Endothelial cell (in vitro differentiated cells): ENCODE measurements at regions not wholly inside any gene's neighbourhood (a gene's known extent, or its start where the extent isn't known, plus 50 kb on each side); places are given as distances from the start of the nearest gene placed in this dataset.

Experiments
- DNase-seq: peaks from one replicate; pipeline ENCODE4 v3.0.0; 2021; ENCODE audit warnings: low spot score
- H3K27ac Mint-ChIP-seq: one replicate; pipeline ENCODE4 v1.8.0; 2021; ENCODE audit warnings: mixed read lengths, inconsistent platforms; ENCODE audit not compliant: unreplicated experiment
- H3K27me3 Mint-ChIP-seq: one replicate; pipeline ENCODE4 v1.8.0; 2021; ENCODE audit warnings: mild to moderate bottlenecking, moderate library complexity, mixed read lengths, inconsistent platforms; ENCODE audit not compliant: unreplicated experiment
- H3K36me3 Mint-ChIP-seq: one replicate; pipeline ENCODE4 v1.8.0; 2021; ENCODE audit warnings: mild to moderate bottlenecking, low read depth, mixed read lengths, inconsistent platforms; ENCODE audit not compliant: unreplicated experiment
- H3K4me1 Mint-ChIP-seq: one replicate; pipeline ENCODE4 v1.8.0; 2021; ENCODE audit warnings: mild to moderate bottlenecking, mixed read lengths, inconsistent platforms; ENCODE audit not compliant: unreplicated experiment
- H3K4me3 Mint-ChIP-seq: one replicate; pipeline ENCODE4 v1.8.0; 2021; ENCODE audit warnings: mild to moderate bottlenecking, mixed read lengths, inconsistent platforms; ENCODE audit not compliant: unreplicated experiment
- H3K9me3 Mint-ChIP-seq: one replicate; pipeline ENCODE4 v1.8.0; 2021; ENCODE audit warnings: mixed read lengths, inconsistent platforms; ENCODE audit not compliant: unreplicated experiment
- CTCF ChIP-seq: fragments of 200-600 bp; sonication (generic); IDR thresholded peaks from one replicate; pipeline ENCODE4 v1.5.0; 2021; ENCODE audit warnings: antibody characterized with exemption; ENCODE audit not compliant: unreplicated experiment

DNA sequence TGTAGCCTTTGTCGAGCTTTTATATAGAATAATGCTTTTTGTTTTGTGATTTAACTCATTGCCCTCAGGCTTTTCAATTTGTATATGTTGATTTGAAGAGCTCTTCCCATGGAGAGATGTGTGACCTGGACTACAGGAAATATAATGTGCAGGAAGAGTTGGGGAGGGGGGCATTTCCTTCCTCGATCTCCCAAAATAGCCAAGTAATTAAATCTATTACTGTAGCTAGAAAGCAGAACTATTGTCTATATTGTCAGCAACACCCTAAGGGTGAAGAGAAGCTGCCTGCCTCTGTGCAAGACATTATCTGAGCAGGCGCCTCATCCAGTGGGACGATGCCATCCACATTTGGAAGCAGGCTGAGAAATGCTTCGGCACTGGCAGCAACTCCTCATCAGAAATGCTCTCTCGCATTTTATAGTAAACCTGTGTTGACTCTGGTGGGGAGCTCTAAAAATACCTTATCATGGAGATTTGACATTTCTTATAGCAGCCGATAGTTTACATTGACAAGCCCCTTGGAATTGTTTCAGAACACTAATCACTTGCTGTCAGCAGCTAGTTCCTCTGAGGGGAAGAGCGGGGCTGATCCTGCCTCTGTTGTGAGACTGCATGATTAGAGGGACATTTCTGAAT is 392.5 kb upstream of the RGS6 start:
- peaks cover 2% of the 10 kb centered on the region for H3K27me3 Mint-ChIP-seq
- peaks cover 40% of the 10 kb centered on the region for H3K4me1 Mint-ChIP-seq

DNA sequence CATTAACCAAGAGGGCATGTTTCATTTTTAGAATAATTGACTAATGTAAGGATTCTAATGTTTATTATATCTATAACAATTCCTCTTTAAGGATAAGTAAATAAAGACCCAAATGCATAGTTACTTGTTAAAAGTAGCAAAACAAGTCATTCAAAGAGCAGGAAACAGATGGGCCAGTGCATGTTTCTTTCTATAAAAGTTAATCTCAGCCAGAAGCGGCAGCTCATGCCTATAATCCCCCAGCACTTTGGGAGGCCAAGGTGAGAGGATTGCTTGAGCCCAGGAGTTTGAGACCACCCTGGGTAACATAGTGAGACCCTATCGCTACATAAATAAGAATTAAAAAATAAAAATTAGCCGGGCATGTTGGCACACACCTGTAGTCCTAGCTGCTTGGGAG is 391.0 kb upstream of the RGS6 start:
- Mint-ChIP-seq H3K27me3 (peaks cover 2% of the 10 kb centered on the region), H3K36me3 (peaks cover 6% of the 10 kb centered on the region), H3K9me3 (peaks cover 5% of the 10 kb centered on the region), H3K27ac (no peak overlapping the region), H3K4me3 (no peak overlapping the region), H3K4me1 (peaks cover 40% of the 10 kb centered on the region)
- no peak for TF ChIP-seq CTCF
- no peak for DNase-seq

More for the DNA sequence above, 392.5 kb upstream of the RGS6 start:
- H3K9me3 Mint-ChIP-seq, result peaks cover 5% of the 10 kb centered on the region
- peak overlapping the region; percentile 78 for H3K27ac Mint-ChIP-seq
- peaks cover 6% of the 10 kb centered on the region for H3K36me3 Mint-ChIP-seq
- DNase-seq, result no peak
- no peak for TF ChIP-seq CTCF
- no peak overlapping the region for H3K4me3 Mint-ChIP-seq

GRCh38 chr14:71541973-71542690 is 390.1 kb upstream of the RGS6 start:
- no peak overlapping the region for H3K27ac Mint-ChIP-seq
- peaks cover 5% of the 10 kb centered on the region for H3K9me3 Mint-ChIP-seq
- DNase-seq, result no peak
- peaks cover 40% of the 10 kb centered on the region for H3K4me1 Mint-ChIP-seq
- H3K36me3 Mint-ChIP-seq, result peaks cover 6% of the 10 kb centered on the region
- no peak for TF ChIP-seq CTCF
- H3K4me3 Mint-ChIP-seq, result no peak overlapping the region
- peaks cover 2% of the 10 kb centered on the region for H3K27me3 Mint-ChIP-seq

- H3K4me3 Mint-ChIP-seq, result no peak overlapping the region
These were observed 382.7 kb upstream of the RGS6 start for GRCh38 chr14:71549421-71550050.

More at GRCh38 chr14:71549421-71550050, 382.7 kb upstream of the RGS6 start:
- Mint-ChIP-seq H3K36me3 (no peaks in the 10 kb centered on the region), H3K9me3 (no peaks in the 10 kb centered on the region), H3K4me1 (peaks cover 11% of the 10 kb centered on the region), H3K27ac (no peak overlapping the region), H3K27me3 (peaks cover 1% of the 10 kb centered on the region)
- no peak for TF ChIP-seq CTCF
- no peak for DNase-seq
